ENCODE measurements at regions not wholly inside any gene's neighbourhood (a gene's known extent, or its start where the extent isn't known, plus 50 kb on each side); places are given as distances from the start of the nearest gene placed in this dataset.
A peak's percentile ranks its signal among the peaks of the same experiment; 100 is the strongest.
"Not testable (repeated sequence)": the region's sequence is repeated elsewhere in the genome, so short reads cannot be mapped to it uniquely, and the experiment has no call there.

DNA sequence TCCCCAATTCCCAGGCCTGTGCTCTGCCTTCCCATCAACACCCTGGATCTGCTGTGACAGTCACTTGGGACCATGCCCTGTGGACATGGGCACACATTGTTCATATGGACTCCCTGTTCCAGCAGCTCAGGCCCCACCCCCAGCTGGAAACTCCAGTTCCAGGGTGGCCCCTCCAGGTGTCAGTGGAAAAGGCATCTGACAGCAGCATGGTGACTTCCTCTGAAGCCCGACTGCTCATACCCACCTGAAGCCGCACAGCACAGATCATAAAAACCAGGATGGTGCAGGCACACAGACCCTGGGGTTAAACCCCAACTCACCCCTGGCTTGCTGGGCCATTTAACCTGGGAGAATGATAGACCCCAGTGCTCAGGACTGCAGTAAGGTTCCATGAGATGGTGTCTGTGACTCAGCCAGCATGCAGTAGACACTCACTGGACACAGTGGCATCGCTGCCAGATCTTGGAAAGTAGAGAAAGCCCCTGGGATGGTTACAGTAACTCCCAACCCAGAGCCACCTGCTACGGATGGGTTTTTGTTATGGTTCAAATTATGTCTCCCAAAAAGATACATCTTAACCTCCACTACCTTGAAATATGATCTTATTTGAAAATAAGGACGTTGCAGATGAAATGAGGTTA, 72.6 kb upstream of the NANOS1 start:
- H3K4me3 Mint-ChIP-seq = no peak overlapping the region
- ATAC-seq = no peak
- H3K27ac Mint-ChIP-seq = no peak overlapping the region
- peaks cover 26% of the 10 kb centered on the region for H3K27me3 Mint-ChIP-seq
- no peaks in the 10 kb centered on the region for H3K9me3 ChIP-seq (ENCODE audit: control insufficient read depth, low read length, poor library complexity, severe bottlenecking)
- peaks cover 8% of the 10 kb centered on the region for H3K4me1 Mint-ChIP-seq
- DNase-seq = no peak
- no peaks in the 10 kb centered on the region for H3K36me3 Mint-ChIP-seq (ENCODE audit: low read depth)

DNA sequence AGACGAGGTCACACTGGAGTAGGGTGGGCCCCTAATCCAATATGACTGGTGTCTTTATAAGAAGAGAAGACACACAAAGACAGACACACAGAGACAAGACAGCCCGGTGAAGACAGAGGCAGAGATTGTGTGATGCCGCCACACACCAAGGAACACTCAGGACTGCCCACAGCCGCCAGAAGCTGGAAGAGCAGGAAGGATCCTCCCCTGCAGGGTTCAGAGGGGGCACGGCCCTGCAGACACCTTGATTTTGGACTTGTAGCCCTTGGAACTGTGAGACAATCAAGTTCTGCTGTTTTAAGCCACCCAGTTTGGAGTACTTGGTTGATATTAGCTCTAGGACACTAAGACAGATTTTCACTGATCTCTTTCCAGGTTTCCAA, 72.1 kb upstream of the NANOS1 start:
- Mint-ChIP-seq H3K4me1 (peaks cover 8% of the 10 kb centered on the region), H3K4me3 (no peak overlapping the region), H3K27ac (no peak overlapping the region), H3K27me3 (peaks cover 21% of the 10 kb centered on the region), H3K36me3 (ENCODE audit: low read depth) (no peaks in the 10 kb centered on the region)
- DNase-seq (no peak), ATAC-seq (no peak)
- no peaks in the 10 kb centered on the region for H3K9me3 ChIP-seq (ENCODE audit: control insufficient read depth, low read length, poor library complexity, severe bottlenecking)

DNA sequence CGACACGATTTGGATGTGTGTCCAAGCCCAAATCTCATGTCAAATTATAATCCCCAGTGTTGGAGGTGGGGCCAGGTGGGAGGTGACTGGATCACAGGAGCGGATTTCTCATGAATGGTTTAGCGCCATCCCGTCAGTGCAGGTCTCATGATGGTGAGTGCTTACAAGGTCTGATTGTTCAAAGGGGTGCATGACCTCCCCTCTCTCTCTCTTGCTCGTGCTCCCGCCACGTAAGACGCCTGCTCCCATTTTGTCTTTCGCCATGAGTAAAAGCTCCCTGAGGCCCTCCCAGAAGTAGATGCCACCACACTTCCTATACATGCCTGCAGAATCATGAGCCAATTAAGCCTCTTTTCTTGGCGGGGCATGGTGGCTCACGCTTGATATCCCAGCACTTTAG, 71.5 kb upstream of the NANOS1 start:
- H3K9me3 ChIP-seq (ENCODE audit: control insufficient read depth, low read length, poor library complexity, severe bottlenecking) = no peaks in the 10 kb centered on the region
- Mint-ChIP-seq H3K27ac (no peak overlapping the region), H3K27me3 (peaks cover 21% of the 10 kb centered on the region), H3K4me3 (no peak overlapping the region), H3K36me3 (ENCODE audit: low read depth) (no peaks in the 10 kb centered on the region), H3K4me1 (peaks cover 8% of the 10 kb centered on the region)
- DNase-seq (no peak), ATAC-seq (no peak)

DNA sequence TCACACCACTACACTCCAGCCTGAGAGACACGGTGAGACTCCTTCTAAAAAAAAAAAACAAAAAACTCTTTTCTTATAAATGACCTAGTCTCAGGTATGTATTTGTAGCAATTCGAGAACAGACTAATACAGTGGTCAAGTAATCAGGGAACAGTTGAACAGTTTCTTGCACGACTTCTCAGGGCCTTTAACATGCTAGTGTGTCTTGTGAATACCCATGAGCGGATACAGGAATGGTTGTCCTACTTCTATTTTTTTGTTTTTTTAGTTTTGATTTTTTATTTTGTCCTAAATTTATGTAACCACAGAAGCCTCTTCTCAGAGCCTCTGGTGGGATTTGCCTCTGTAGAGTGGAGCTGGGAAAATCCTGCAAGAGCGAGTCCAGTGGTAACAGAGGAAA, 71.0 kb upstream of the NANOS1 start:
- DNase-seq (no peak), ATAC-seq (no peak)
- no peaks in the 10 kb centered on the region for H3K9me3 ChIP-seq (ENCODE audit: control insufficient read depth, low read length, poor library complexity, severe bottlenecking)
- Mint-ChIP-seq H3K4me1 (peaks cover 8% of the 10 kb centered on the region), H3K4me3 (no peak overlapping the region), H3K27me3 (peaks cover 22% of the 10 kb centered on the region), H3K27ac (no peak overlapping the region), H3K36me3 (ENCODE audit: low read depth) (no peaks in the 10 kb centered on the region)

DNA sequence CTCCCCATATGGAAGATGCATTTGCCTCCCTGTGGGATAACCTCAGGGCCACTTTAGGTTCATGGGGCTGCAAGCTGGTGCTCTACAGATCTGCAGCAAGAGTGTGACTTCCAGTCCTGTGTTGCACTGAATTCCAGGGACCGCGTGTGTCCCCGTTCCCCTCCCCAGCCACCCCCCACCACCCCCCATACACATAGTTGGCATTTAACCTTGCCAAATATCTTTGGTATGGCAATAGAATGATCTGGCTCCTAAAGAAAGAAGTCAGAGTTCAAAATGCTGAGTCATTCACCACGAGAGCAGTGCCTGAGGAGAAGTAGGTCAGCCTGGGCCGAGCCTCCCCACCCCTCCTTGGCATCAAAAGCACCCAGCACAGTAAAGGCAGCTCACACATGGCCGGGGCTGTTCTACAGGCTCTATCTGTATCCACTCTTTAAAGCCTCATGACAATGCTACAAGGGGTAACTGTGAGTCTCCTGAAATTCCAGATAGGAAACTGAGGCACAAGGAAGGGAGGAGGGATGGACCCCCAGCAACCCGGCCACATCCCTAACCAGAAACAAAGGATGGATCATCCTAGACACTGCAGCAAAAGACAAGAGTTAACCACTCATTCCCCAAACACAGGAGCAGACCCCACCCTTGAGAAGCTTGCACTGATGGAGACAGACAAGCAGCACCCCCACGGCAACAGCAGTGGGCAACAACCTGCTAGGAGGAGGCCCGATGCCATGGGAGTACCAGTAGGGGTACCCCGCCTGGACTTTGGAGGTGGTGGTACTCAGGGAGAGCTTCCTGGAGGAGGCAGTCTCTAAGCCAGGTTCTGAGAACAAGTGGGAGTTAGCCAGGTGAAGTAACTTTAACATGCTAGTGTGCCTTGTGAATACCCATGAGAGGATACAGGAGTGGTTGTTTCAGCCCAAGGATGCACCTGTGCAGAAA, 70.3 kb upstream of the NANOS1 start:
- peak; percentile 86 for ATAC-seq
- Mint-ChIP-seq H3K4me1 (peaks cover 8% of the 10 kb centered on the region), H3K36me3 (ENCODE audit: low read depth) (no peaks in the 10 kb centered on the region), H3K27ac (no peak overlapping the region), H3K27me3 (peaks cover 23% of the 10 kb centered on the region), H3K4me3 (no peak overlapping the region)
- H3K9me3 ChIP-seq (ENCODE audit: control insufficient read depth, low read length, poor library complexity, severe bottlenecking) = no peaks in the 10 kb centered on the region
- no peak for DNase-seq

DNA sequence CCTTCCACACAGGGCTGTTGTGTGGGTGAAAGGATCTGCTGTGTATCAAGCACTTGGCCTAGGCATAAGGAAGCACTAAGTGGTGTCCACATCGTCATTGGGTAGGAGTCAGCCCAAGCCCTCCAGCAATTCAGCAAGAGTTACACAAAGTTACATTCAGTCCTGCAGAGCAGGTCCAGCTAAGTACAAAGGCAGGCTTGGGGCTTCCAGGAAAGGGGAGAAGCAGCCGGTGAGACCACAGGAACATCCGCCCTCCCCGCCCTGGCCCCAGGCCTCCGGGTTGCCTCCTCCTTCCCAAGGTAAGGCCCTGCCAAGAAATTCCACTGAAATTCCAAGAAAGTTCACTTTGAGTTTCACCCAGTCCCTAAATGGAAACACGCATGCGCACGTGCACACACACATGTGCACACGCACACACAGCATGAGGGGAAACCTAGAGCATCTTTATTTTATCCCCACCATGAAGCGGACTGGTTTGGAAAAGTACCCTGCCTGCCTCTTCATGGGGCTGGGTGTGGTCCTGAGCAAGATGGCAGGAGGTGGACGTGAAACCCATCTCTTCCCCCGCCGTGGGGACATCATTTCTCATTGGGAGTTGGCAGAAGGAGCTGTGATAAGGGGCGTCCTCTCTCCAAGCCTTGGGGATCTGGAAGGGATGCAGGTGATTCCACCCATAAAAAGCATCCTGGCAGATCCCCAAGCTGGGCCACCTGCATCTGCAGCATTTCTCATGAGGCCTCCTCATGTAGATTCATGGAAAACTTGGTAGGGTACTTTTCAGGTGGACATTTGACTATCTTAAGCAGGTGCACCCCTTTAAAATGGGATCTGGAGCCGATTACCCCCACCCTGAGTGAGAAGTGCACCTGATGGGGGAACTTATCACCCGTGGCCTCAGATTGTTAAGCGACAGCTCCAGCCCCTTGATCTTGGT, 69.1 kb upstream of the NANOS1 start:
- H3K27me3 Mint-ChIP-seq = peaks cover 25% of the 10 kb centered on the region
- no peaks in the 10 kb centered on the region for H3K9me3 ChIP-seq (ENCODE audit: control insufficient read depth, low read length, poor library complexity, severe bottlenecking)
- DNase-seq (no peak), ATAC-seq (no peak)
- peaks cover 8% of the 10 kb centered on the region for H3K4me1 Mint-ChIP-seq
- no peak overlapping the region for H3K4me3 Mint-ChIP-seq
- no peaks in the 10 kb centered on the region for H3K36me3 Mint-ChIP-seq (ENCODE audit: low read depth)
- no peak overlapping the region for H3K27ac Mint-ChIP-seq

DNA sequence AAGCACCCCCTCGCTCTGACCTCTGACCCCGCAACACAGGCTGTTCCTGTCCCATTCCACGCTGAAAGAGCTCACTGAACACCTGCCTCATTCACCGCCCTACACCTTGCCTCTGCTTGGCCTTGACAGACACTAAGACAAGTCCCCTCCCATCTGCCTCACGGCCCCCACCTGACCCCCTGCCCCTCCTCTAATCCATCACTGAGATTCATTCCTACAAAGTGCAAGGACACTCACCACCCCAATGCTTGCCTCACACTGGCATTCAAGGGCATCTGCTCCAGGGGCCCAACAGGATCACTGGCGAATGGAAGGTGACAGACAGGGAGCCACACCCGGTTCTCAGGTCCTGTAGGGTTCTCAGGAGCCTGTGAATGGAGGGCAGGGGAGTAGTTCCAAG, 68.1 kb upstream of the NANOS1 start:
- ATAC-seq (no peak), DNase-seq (no peak)
- H3K9me3 ChIP-seq (ENCODE audit: control insufficient read depth, low read length, poor library complexity, severe bottlenecking) = no peaks in the 10 kb centered on the region
- Mint-ChIP-seq H3K27me3 (peaks cover 33% of the 10 kb centered on the region), H3K27ac (no peak overlapping the region), H3K4me3 (no peak overlapping the region), H3K4me1 (peaks cover 8% of the 10 kb centered on the region), H3K36me3 (ENCODE audit: low read depth) (peaks cover 4% of the 10 kb centered on the region)

DNA sequence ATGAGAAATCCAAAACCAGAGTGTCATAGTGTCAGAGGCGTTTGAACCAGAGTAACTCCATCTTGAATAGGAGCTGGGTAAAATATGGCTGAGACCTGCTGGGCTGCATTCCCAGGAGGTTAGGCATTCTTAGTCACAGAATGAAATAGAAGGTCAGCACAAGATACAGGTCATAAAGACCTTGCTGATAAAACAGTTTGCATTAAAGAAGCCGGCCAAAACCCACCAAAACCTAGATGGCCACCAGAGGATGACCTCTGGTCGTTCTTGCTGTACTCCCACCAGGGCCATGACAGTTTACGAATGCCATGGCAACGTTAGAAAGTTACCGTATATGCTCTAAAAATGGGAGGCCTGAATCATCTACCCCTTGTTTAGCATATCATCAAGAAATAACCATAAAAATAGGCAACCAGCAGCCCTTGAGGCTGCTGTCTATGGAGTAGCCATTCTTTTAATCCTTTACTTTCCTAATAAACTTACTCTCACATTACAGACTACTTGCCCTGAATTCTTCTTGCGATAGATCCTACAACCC, 67.1 kb upstream of the NANOS1 start:
- H3K27ac Mint-ChIP-seq; H3K4me3 Mint-ChIP-seq; H3K36me3 Mint-ChIP-seq (ENCODE audit: low read depth); H3K9me3 ChIP-seq (ENCODE audit: control insufficient read depth, low read length, poor library complexity, severe bottlenecking); DNase-seq; ATAC-seq; H3K4me1 Mint-ChIP-seq: not testable (repeated sequence)
- H3K27me3 Mint-ChIP-seq = peaks cover 40% of the 10 kb centered on the region

DNA sequence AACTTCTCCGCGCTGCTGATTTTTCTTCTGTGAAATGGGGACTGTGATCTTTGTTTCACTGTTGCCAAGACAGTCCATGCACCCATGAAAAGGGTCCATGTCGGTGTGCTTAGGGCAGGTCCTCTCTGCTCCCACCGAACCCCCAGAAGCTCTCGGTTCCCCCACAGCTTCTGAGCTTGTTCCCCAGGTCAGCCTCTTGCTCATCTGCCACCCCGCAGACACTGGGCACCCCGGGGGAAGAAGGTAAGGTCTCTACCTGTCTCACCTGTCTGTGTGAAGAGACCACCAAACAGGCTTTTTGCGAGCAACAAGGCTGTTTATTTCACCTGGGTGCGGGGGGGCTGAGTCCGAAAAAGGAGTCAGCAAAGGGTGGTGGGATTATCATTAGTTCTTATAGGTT, 66.2 kb upstream of the NANOS1 start:
- no peaks in the 10 kb centered on the region for H3K9me3 ChIP-seq (ENCODE audit: control insufficient read depth, low read length, poor library complexity, severe bottlenecking)
- Mint-ChIP-seq H3K4me1 (peaks cover 8% of the 10 kb centered on the region), H3K36me3 (ENCODE audit: low read depth) (peaks cover 4% of the 10 kb centered on the region), H3K27me3 (peaks cover 40% of the 10 kb centered on the region), H3K4me3 (no peak overlapping the region), H3K27ac (no peak overlapping the region)
- no peak for ATAC-seq
- DNase-seq = no peak

DNA sequence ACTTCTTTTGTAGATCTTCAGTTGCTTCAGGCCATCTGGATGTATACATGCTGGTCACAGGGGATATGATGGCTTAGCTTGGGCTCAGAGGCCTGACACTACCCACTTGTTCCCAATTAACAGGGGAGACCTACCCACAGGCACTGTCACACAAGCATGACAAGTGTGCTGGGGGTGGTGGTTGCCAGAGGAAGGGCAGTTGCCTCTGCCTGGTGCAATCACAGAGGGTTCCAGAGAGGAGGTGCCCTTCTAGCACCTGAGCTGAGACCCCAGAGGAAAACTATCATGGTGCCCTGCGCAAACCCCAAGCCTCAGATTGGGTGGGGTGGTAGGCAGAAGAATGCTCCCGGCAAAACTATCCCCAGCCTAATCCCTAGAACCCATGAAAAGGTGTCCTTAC, 65.6 kb upstream of the NANOS1 start:
- ATAC-seq = no peak
- H3K27me3 Mint-ChIP-seq = peaks cover 44% of the 10 kb centered on the region
- H3K9me3 ChIP-seq (ENCODE audit: control insufficient read depth, low read length, poor library complexity, severe bottlenecking) = no peaks in the 10 kb centered on the region
- H3K27ac Mint-ChIP-seq = no peak overlapping the region
- DNase-seq = no peak
- peaks cover 8% of the 10 kb centered on the region for H3K4me1 Mint-ChIP-seq
- H3K36me3 Mint-ChIP-seq (ENCODE audit: low read depth) = peaks cover 6% of the 10 kb centered on the region
- H3K4me3 Mint-ChIP-seq = no peak overlapping the region

DNA sequence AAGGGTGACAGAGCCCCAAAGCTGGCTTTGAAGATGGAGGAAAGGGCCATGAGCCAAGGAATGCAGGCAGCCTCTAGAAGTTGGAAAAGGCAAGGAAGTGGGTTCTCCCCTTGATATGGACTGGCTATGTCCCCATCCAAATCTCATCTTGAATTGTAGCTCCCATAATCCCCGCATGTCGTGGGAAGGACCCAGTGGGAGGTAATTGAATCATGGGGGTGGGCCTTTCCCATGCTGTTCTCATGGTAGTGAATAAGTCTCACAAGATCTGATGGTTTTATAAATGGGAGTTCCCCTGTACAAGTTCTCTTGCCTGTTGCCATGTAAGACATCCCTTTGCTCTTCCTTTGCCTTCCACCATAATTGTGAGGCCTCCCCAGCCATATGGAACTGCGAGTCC, 65.0 kb upstream of the NANOS1 start:
- not testable (repeated sequence) for H3K4me1 Mint-ChIP-seq, DNase-seq, H3K27ac Mint-ChIP-seq

DNA sequence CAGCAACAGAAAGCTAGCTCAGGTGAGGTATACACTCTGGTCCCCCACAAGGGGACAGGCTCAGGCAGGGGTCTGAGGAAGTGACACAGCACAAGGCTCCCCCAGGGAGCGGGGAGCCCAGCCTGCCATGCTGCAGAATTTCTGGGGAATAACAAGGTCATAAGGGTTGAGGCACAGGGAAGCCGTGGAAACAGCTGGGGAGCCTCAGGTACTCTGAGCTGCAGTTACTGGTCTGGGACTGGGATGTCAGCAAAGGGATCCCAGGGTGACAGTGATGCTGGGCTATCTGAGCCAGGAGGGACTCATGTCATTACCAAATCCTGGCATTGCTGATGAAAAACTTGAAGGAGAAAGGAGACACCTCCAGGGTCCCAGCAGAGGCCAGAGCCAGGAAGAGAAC, 64.4 kb upstream of the NANOS1 start:
- Mint-ChIP-seq H3K4me3 (no peak overlapping the region), H3K4me1 (peaks cover 3% of the 10 kb centered on the region), H3K27ac (no peak overlapping the region), H3K27me3 (peaks cover 51% of the 10 kb centered on the region), H3K36me3 (ENCODE audit: low read depth) (peaks cover 7% of the 10 kb centered on the region)
- no peak for DNase-seq
- ATAC-seq = no peak
- no peaks in the 10 kb centered on the region for H3K9me3 ChIP-seq (ENCODE audit: control insufficient read depth, low read length, poor library complexity, severe bottlenecking)

More for the DNA sequence above, 65.0 kb upstream of the NANOS1 start:
- not testable (repeated sequence) for H3K36me3 Mint-ChIP-seq (ENCODE audit: low read depth); H3K4me3 Mint-ChIP-seq; H3K9me3 ChIP-seq (ENCODE audit: control insufficient read depth, low read length, poor library complexity, severe bottlenecking); ATAC-seq
- H3K27me3 Mint-ChIP-seq = peaks cover 50% of the 10 kb centered on the region

DNA sequence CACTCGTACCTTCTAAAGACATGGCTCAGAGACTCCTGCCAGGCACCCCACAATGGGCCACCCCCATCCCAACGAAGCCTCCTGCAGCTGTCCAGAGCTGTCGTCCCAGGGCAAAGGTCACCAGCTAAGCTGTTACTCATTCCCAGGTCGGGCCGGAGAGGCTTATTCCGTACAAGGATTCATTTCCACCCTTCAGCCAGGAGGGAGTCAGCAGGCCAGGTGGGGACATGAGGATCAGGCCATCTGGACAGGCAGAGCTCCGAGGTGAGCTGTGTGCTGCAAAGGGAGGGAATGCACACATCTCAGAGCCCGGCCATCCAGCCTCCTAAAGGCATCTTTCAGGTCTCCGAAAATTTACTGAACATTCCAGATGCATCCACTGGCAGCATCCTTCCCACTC, 63.9 kb upstream of the NANOS1 start:
- Mint-ChIP-seq H3K4me3 (no peak overlapping the region), H3K27ac (no peak overlapping the region), H3K36me3 (ENCODE audit: low read depth) (peaks cover 7% of the 10 kb centered on the region), H3K4me1 (peaks cover 3% of the 10 kb centered on the region), H3K27me3 (peaks cover 51% of the 10 kb centered on the region)
- no peak for ATAC-seq
- no peak for DNase-seq
- no peaks in the 10 kb centered on the region for H3K9me3 ChIP-seq (ENCODE audit: control insufficient read depth, low read length, poor library complexity, severe bottlenecking)
